ENCODE measurements at regions not wholly inside any gene's neighbourhood (a gene's known extent, or its start where the extent isn't known, plus 50 kb on each side); places are given as distances from the start of the nearest gene placed in this dataset.
"Not testable (repeated sequence)": the region's sequence is repeated elsewhere in the genome, so short reads cannot be mapped to it uniquely, and the experiment has no call there.

DNA sequence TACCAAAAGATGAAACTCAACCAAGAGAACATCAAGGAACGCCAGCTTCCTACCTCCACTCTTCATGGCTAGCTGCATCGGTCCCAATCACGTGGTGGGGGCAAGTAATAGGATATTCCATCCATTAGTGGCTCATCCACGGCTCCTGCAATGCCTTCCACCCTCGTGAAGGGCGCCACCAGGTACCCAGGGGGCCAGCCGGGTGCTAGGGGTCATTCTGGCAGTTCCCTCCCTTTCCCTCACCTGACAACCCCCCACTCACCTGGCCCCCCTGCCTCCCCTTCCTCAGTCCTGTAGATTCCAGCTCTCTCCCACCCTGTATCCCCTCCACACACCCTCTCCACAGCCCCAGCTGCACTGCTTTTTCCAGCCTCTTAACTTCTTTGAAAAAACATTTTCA lies 161.9 kb downstream of the URI1 start:
- DNase-seq (ENCODE audit: low spot score) = no peak

GRCh38 chr19:30105316-30105715 lies 163.3 kb downstream of the URI1 start:
- no peak for DNase-seq (ENCODE audit: low spot score)

DNA sequence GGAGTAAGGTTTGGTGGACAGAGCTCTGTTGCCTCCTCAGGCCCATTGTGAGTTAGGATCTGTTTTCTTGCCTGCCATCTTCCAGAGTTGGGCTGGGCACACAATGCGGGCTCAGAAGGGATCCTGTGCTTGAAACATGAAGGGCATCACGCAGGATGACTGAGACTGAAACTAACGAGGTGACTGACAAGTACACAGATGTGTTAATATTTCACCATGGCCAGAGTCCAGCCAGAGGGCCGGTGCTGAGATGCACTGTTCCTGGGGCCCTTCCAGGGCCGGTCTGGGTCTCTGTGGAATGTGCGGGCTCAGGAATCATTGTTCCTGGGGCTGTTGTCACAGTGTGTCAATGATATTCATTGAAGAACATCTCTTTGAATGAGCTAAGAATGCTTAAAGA lies 163.7 kb downstream of the URI1 start:
- no peak for DNase-seq (ENCODE audit: low spot score)

DNA sequence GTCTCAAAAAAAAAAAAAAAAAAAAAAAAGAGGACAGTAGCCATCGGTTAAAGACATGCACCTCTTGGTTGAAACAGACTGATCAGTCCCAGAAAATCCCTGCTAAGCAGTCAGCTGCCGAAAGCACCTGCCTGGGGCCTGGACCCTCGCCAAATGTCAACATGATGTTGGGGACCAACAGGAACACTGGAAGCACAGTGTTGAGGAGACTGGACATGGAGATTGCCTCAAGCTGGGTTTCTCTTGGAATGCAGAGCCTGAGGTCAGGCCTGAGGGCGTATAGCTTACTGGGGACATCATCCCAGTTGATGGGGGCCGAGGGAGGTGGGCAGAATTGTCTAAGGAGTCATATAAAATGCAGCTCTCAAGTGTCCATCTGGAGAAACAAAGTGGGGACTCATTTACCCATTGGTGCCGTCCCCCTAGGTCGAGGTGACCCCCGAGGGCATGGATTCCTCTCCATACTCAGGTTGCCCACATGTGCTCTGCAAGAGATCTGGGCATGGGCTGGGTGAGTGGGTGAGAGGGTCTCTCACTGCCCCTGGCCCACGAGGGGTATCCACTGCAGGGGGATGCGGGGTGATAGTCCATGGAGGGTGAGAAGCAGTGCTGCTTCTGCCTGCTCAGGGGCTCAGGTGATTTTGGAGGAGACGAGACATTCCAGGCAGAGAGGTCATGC lies 164.5 kb downstream of the URI1 start:
- DNase-seq (ENCODE audit: low spot score) = no peak

DNA sequence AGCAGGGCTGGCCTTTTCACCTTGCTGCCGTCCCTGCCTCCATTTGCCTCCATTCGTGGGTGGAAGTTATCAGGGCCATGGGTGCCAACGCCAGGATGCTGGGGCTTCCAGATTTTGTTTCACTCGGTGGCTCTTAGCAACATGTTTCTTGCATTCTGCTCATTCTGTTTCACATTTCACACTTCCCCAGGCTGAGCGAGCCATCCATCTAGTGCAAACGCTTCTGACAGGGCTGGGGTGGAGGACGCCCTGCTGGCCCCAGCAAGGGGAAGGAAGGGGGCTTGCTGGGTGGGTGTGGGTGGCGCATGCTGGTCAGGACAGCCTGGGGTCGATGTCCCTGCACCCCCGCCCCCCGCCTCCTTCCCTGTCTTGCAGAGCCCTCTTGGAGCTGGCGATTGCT lies 165.2 kb downstream of the URI1 start:
- no peak for DNase-seq (ENCODE audit: low spot score)

GRCh38 chr19:30109565-30109964 lies 167.5 kb downstream of the URI1 start:
- no peak for DNase-seq (ENCODE audit: low spot score)

DNA sequence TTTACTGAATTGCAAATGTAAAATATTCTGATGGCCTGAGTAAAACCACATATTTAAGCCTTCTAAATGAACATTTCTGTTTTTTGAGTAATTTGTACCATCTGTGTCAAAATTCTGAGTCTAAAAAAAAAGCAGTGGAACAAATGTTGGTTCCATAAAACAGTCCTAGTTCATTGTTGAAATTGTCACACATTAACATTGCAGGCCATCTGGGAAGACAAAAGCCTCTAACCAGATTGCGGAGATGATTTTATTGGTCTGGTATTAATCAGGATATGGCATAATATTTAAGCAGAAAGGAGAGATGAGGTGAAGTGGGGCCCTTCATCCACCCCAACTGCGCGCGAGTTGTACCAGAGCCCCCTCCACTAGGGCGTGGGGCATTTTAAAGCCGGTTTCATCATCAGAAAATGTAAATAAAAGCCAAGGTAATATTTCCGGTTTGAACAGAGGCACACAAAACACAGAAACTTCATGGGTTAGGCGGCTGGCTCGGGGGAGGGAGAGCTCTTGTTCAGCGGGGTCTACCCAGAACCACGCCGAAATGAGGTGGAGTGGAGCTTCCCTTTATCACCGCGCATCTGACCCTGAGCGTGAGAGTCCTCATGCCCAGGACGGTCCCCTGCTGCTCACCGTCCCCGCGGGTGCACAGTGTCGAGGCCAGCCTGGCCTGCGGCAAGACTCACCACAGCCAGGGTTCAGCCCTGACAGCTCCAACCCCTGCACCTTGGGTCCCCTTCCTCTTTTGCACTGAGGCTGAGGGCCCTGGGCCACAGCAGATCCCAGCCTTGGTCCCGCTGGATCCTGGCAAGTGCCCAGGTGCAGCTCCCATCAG lies 169.2 kb downstream of the URI1 start:
- no peak for DNase-seq (ENCODE audit: low spot score)

- no peak for DNase-seq (ENCODE audit: low spot score)
Measured at GRCh38 chr19:30112171-30112570, 170.1 kb downstream of the URI1 start.

DNA sequence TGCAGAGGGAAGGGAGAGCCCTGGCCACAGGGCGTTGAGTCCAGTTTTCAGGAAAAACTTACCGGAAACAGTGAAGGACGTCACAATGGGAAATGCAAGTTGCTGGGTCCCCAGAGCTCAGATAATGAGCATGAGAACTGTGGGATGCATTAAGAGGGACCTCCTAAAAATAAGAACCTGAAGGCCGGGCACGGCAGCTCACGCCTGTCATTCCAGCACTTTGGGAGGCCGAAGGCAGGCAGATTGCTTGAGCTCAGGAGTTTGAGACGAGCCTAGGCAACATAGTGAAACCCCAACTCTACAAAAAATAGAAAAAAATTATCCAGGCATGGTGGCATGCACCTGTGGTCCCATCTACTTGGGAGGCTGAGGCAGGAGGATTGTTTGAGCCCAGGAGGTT lies 170.6 kb downstream of the URI1 start:
- no peak for DNase-seq (ENCODE audit: low spot score)

- no peak for DNase-seq (ENCODE audit: low spot score)
Measured at GRCh38 chr19:30113186-30113585, 171.1 kb downstream of the URI1 start.

GRCh38 chr19:30114095-30114494 lies 172.1 kb downstream of the URI1 start:
- not testable (repeated sequence) for DNase-seq (ENCODE audit: low spot score)

GRCh38 chr19:30115947-30116346 lies 173.9 kb downstream of the URI1 start:
- DNase-seq (ENCODE audit: low spot score) = no peak

DNA sequence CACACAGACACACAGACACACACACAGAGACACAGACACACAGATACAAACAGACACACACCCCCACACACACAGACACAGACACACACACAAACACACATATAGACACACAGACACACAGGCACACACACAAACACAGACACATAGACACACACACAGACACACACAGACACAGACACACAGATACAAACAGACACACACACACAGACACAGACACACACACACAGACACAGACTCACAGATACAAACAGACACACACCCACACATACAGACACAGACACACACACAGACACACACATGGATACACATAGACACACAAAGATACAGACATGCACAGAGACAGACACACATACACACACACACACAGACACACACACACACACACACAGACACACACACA lies 174.5 kb downstream of the URI1 start:
- no peak for DNase-seq (ENCODE audit: low spot score)

DNA sequence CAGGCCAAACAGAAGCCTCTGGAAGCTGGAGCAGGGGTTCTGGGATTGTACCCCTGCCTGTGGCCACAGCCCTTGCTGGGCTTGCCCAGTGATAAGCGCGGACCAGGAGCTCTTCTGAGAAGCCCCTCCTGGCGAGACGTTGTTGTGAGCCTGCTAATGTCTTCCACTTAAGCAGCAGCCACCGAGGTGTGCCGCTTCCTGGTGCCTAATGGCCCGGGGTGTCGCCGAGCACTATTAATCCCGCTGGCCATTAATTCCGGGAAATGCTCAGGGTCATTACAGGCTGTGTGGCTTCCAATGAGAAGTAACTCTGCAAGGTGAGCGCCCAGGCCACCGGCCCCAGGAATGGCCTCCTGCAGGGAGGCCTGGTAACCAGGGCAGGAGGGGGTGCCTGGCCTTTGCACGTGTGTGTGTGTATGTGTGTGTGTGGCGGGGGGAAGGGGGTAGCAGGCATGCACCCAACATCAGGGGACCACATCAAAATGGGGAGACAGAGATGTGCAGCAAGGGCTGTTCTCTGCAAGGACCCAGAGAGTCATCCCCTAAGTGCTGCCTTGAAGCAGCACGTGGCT lies 175.0 kb downstream of the URI1 start:
- DNase-seq (ENCODE audit: low spot score) = no peak

GRCh38 chr19:30117636-30118145 lies 175.7 kb downstream of the URI1 start:
- DNase-seq (ENCODE audit: low spot score) = no peak

DNA sequence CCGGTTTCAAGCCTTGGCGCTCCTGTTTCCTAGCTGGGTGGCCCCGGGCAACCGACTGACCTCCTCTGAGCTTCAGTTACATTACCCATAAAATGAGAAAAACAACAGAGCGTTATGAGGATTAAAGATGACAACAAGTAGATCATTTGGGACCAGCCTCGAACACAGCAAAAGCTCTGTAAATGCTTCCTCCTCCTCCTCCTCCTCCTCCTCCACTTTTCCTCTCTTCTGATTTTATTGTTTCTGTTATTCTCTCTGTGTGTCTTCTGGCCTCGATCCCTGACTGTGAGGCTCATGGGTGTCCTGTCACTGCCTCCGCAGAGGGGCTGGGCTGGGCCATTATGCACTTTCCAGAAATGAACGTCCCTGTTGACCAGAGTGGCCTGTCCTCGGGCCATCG lies 176.2 kb downstream of the URI1 start:
- DNase-seq (ENCODE audit: low spot score) = no peak

DNA sequence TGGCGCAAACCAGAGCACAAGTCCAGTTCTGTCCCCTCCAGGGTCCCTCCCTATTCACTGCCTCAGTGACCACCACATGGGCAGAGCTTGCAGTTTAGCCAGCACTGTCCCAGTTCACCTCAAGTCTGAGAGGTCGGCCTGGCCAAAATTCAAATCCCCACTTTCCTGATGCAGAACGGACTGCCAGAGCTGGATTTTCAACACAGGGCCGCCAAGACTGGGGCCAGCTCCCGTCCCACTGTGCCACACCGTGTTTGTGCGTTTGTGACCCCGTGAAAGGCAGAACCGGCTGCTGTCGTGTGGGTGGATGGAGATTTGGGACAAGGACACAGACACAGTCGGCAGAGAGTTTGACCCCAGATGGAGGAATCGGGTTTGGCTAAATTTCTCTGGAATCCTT lies 176.7 kb downstream of the URI1 start:
- DNase-seq (ENCODE audit: low spot score) = no peak

- DNase-seq (ENCODE audit: low spot score) = no peak
Measured at GRCh38 chr19:30119180-30119908, 177.3 kb downstream of the URI1 start.

DNA sequence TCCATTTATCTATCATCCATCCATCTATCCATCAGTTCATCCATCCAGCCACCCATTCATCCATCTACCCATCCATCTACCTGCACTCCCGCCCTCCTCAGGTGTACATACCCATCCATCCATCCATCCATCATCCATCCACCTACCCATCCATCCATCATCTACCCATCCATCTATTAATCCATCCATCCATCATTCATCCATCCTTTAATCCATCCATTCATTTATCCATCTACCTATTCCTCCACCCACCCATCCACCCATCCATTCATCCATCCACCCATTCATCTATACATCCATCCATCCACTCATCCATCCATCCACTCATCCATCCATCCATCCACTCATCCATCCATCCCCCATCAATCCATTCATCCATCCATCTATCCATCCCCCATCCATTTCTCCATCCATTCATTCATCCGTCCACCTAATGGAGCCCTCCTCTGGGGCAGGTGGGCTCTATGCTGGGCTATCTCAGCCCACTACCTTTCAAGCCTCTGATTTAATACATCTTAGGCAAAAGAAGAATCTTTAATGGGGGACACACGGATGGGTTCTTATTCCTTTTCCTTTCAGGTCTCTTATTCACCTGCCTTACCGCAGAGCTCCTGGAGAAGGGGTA lies 178.9 kb downstream of the URI1 start:
- no peak for DNase-seq (ENCODE audit: low spot score)

- DNase-seq (ENCODE audit: low spot score) = no peak
Measured at GRCh38 chr19:30122431-30122830, 180.4 kb downstream of the URI1 start.

GRCh38 chr19:30123119-30123518 lies 181.1 kb downstream of the URI1 start:
- no peak for DNase-seq (ENCODE audit: low spot score)

DNA sequence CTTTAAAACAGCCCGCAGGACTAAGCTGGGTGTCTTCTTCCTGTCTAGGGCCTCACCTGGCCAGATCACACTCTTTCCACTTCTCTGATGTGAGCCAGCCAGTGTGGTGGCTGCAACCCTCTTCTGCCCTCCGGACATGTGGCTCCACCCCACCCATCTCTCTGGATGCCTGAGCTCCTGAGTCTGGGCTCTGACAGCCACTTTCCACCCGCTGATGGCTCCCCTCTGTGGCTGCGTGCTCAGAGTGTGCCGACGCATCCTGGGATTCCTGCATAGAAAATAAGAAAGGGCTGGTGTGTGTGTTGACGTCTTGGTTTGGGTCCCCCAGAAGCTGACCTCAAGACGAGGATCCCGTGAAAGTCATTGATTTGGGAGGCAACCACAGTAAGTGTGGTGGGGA lies 181.6 kb downstream of the URI1 start:
- DNase-seq (ENCODE audit: low spot score) = no peak

Data from RKO (cell line).